ENCODE measurements at regions not wholly inside any gene's neighbourhood (a gene's known extent, or its start where the extent isn't known, plus 50 kb on each side); places are given as distances from the start of the nearest gene placed in this dataset.

DNA sequence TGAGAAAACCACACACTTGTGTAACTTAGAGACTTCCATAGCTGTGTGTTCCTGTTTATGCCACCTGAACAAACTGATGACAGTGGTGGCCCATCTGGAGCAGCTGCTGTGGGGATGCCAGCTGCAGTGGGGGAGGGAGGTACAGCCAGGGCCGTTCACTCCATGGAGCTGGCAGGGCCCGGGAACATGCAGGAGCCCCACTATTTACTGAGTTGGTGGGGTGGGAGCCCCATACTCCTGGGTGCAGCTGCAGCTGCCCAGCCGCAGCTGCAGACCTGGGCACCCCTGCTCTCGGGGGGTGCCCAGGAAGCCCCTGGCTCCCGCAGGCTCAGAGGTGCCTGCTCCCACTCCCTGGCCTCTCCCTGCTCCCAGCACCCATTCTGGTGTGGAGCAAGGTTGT lies 398.6 kb upstream of the RASGEF1B start:
- no peak for DNase-seq

DNA sequence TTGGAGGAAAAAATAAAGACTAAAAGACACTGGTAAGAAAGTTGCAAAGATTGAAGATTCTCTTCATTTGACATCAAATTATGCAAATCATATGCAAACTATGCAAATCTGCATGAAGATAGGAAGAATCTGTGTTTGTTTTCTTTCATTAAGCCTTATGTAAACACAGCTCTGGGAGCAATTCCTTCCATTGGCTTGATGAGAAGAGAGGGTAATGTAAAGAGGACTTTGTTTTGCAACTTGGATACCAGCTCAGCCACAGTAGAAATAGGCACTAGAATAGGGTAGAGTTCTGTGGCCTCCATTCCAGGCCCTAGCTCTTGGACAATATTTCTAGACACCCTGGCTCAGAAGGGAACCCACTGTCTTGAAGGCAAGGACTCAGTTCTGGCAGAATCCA lies 388.4 kb upstream of the RASGEF1B start:
- DNase-seq, result no peak

DNA sequence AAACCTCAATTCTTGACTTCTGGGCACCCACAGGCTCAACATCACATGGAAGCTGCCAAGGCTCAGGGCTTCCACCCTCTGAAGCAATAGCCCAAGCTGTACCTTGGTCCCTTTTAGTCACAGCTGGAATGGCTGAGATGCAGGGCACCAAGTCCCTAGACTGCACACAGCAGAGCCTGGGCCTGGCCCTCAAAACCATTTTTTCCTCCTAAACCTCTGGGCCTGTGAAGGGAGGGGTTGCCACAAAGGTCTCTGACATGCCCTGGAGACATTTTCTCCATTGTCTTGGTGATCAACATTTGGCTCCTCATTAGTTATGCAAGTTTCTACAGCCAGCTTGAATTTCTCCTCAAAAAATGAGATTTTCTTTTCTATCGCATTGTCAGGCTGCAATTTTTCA lies 382.7 kb upstream of the RASGEF1B start:
- DNase-seq, result no peak

DNA sequence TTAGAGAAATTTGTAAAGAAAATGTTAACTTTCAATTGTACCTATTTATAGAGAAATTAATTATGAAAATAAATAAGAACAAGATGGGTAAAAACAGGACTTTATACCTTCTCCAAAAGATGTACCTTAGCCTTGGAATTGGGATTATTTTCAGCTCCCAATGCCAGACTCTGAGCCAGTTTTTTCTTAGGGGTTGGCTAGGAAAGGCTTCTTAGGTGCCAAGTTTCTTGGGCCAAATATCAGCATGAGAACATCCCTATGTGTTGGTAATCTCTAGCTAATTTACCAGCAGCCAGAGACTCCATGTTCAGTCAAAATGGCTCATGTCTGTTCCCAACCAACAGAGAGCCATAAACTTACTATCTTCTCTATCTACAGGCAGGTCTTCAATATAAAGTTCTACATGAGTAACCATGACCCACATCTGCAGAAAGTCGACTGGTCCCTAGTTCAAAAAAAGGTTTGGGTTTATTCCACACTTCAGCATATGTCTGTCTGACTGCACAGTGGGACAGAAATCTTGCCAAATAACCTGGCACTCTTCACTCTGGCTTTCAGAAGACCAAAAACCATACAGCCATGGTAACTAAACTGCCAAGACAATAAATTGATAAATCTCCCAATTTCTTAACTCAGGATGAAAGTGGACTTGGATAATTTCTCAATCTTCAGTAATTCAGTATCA lies 380.5 kb upstream of the RASGEF1B start:
- DNase-seq, result no peak

DNA sequence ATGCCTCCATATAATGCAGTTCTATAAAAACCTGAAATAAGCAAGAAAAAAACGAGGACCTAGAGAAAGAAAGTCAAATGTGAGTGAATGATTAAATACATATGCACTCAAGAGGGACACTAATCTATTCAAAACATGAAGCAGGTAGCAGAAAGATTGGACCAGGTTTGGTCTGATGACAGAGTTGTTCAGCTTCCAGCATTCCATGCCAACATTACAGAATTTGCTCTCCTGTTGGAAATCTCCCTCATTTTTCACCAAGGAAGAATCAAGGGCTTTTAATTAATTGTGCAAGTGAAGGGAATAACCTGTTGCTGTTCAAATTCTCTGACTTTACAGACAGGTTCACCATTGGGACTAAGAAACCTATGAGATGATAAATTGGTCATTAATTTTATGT lies 379.0 kb upstream of the RASGEF1B start:
- DNase-seq, result no peak

DNA sequence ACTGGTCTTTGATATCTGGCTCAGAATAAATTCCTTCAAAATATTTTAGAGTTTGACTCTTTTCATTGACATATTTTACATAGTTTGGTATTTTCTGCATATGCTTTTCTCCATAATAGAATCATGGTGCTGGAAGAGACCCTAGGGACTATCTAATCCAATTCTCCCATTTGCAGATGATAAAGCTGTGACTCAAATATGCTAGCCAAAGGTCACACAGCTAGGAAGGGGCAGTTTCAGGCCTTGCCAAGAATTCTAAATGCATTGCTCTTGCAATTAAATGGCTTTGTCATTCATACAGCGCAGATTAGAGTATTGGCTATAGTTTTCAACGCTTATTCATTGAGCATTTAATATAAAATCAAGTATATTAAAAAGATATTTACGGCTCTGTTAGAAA lies 374.1 kb upstream of the RASGEF1B start:
- no peak for DNase-seq

DNA sequence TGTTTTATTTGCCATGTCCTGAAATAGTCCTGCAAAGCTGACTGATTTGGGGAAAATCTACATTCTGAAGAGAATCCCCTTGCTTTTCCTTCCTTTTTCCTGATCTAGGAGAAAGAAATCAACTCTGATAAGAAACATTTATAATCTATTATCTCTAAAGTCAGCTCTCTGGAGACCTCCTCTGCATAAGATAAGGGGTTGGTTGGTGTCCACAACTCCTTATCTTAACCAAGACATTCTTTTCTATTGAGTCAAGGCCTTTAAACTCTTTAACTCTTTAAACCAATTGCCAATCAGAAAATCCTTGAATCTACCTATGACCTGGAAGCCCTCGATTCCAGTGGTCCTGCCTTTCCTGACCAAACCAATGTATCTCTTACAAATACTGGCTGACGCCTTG lies 373.6 kb upstream of the RASGEF1B start:
- DNase-seq, result no peak

DNA sequence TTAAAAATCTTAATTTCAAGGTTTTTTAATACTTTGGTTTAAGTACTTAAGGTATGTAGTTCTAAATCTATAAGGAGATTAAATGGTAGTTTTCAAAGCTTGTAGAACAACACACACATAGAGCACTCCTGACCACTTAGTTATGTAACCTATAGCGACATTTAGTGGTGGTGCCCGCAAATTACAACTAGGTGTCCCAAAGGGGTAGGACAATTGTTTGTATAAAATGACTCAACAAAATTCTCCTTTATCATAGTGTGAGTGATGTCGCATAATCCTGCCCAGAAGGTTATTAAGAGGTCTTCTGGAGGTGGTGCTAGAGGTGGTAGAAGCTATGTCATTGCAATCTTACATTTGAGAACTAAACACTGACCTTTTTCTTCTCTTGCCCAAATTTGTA lies 373.0 kb upstream of the RASGEF1B start:
- DNase-seq, result peak; percentile 88

DNA sequence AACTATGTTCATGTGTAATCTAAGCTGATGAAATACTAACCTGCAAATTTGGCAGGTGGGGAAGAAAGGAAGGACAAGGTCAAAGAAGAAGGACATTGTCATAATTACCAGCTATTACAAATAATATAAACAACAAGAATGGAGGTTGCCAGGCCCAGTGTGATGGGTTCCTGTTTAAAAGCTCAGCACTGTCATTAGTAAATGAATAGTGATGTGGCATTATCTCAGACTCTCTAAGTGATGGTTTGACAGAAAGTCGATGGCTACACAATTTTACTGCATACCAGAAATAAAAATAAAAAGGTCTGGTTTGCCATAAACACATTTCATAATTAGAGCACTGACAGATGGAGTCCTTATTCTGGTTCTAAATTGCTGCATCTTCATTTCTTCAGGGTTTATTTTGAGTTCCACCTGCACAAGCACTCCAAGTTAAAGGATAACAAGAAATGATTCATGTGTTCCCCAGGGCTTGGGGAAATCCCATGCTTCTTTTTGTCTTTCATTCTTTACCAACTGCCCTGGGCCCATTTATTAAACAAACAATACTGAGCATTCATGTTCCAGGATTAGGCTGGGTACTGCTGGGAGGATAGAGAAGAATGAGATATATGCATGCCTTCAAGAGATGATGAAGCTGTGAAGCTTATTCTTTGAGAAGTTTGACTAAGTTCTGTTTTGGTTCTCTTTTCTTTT lies 367.8 kb upstream of the RASGEF1B start:
- DNase-seq, result no peak

DNA sequence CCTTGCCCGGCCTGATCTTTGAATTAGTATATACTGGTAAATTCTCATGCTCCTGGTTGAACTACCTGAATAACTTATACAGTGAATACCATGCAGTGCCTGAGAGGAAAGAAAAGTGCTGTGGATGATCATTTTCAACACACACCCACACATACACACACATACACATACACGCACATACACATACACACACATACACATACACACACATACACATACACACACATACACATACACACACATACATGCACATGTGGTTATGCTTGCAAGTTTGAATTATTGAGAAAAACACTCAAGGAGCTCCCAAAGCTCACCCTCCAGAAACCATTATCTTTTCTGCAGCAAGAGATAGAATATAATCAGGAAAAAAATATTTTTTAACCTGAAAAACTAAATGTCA lies 366.9 kb upstream of the RASGEF1B start:
- DNase-seq, result no peak

DNA sequence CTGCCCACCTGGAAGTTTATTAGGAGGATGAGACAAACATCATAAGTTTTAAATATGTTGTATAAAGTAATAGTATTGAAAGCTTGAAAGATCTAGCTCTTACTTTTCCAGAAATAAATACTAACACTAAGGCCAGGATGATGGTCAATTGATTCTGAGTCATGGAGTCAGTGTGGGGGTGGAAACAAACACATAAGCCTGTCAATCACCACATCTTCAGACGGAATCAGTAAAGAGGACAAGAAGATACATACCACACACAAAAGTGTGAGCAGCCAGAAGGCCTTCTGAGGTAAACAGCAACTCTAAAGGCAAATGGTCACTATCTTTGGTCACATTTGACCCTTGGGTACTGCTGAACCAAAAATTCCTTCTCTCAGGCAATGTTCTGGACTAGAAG lies 365.0 kb upstream of the RASGEF1B start:
- no peak for DNase-seq

DNA sequence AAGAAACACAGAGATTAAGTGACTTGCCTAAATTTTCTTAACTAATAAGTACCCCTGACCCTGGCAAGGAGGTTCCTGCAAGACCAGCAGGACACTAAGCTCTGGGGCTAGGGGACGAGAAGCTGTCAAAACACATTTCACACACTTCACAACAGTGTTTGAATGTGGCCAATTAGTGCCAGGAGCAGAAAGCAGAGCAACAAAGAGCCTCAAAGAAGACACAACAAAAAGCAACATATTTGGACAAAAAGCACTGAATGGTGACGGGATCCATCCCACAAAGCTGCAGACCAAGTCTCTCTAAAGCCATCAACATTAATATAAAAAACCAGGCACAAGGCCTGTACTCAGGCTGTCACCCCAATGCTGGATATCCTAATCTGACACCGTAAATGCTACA lies 361.9 kb upstream of the RASGEF1B start:
- DNase-seq, result no peak

DNA sequence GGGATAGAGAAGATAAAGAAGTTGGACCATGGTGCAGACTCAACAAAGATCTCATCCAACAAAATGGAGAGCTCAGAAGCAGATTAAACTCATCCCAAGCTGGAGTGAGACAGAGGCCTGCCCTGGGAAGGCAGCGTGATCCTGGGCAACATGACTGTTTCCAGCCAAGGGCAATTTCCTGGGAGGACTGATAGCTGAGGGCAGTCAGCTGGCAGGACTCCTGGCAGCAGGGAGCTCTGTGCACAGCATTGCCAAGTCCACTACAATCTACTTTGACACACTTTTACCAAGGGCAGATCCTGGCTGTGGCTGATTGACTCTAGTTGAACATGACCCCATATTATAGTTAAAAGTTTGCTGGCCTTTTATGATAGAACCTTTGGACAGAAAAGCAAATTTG lies 357.3 kb upstream of the RASGEF1B start:
- no peak for DNase-seq

DNA sequence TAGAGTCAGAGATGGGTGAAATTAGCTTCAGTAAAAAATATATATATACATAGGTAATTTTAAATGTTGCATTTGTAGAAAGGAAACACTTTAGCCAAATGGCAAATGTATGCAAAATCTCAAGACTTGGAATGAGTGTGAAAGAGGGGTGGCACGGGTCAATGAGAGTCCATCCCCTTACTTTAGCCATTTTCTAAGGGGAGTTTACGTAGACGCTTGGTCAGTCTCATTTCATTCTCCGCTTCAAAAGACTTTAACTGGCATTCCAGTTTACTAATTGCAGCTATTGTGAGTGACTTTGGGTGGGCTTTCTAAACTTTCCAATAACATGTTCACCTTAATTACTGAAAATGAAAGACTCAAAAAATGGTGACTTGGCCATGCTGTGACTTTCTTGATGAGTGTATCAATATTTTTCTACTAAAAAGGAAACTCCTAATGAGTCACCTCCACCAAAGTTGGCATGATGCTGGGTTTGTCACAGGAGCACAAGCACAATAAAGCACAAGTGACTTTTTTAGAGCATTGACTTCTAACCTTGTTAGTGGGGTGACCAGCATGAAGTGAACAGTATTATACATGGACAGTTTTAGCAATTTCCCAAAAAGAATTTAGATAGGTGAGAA lies 356.0 kb upstream of the RASGEF1B start:
- DNase-seq, result peak; percentile 43

DNA sequence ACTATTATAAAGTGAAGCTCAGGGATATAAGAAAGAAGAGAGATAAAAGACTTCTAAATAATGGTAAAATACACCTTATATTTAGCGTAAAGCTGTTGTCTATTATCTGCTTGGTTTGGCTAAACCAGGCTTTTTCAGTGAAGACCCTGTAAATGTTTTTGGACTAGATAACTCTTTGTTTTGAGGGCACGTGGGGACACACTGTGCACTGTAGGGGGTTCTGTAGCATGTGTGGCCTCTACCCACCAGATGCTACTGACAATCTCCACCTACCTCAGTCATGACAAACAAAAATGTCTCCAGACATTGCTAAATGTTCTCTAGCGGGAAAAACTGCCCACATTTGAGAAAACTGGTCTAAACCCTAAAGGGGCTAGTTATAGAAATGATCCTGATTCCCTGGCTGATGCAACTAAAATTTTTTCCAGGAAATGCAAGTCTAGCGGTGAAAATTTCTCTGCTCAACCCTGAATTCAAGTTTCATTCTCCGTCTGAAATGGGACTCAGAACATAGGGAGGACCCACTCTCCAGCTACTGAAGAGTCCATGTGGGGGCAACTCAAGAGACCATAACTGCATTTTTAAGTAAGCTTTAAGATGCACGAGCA lies 355.2 kb upstream of the RASGEF1B start:
- no peak for DNase-seq

DNA sequence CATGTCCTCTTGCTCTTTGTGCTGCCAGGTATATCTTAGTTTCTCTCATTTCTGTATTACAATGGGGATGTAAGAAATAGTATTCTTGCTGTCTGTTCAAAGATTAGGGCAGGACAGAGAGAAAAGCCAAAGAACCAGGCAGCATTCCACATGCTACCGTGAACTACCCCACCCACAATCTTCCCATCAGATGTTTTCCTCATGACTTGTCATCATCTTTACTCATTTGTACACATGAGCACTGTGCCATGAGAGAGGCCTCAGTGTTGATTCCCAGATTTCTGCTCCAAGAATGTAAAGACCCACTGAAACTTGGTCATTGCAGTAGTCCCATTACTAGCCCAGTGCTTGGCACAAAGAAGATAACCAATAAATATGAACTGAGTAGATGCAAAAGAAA lies 354.6 kb upstream of the RASGEF1B start:
- no peak for DNase-seq

DNA sequence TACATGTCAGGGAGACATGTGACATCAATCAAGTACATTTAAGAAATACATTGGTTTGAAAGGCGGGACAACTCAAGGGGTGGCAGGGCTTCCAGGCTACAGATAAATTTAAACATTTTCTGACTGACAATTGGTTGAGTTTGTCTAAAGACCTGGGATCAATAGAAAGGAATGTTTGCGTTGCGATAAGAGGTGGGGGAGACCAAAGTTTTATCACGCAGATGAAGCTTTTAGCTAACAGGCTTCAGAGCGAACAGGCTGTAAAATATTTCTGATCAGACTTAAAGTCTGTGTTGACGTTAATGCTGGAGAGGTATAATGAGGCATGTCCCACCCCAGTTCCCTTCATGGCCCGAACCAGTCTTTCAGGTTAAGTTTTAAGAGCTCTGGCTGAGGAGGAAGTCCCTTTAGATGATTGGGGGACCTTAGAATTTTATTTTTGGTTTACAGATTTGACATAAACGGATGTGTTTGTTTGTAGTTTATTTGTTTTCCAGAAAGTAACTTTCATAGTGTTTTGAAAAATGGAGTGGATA lies 346.7 kb upstream of the RASGEF1B start:
- no peak for DNase-seq

DNA sequence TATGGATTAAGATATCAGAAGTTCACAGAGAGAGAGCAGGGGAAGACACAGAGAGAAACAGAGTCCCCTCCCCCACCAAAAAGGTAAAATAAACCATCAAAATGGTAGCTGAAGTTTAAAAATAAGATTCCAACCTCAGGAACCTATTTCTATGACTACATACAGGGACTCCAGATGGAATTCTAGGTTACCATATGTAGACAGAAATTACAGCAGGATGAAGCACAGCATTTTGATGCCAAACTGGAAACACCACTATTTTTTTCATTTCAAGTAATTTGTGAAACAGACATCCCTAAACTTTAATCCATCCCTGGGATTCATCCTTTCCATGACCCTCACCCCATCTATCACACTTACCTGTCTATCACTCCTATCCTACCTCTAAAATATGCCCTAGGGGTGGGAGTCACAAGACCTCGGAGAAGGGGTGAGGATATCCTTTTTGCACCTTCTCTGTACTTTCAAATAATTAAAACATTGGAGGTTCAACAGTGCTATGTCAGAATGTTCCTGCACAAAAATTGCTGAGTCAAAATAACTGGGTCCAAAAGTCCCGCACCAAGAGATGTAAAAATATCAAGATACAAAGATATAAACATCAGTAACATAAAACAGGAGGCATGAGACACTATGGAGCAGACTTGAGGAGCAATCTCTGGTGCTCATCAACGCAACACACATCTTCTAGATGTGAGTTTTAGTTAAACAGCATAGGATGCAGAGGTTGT lies 344.5 kb upstream of the RASGEF1B start:
- no peak for DNase-seq

DNA sequence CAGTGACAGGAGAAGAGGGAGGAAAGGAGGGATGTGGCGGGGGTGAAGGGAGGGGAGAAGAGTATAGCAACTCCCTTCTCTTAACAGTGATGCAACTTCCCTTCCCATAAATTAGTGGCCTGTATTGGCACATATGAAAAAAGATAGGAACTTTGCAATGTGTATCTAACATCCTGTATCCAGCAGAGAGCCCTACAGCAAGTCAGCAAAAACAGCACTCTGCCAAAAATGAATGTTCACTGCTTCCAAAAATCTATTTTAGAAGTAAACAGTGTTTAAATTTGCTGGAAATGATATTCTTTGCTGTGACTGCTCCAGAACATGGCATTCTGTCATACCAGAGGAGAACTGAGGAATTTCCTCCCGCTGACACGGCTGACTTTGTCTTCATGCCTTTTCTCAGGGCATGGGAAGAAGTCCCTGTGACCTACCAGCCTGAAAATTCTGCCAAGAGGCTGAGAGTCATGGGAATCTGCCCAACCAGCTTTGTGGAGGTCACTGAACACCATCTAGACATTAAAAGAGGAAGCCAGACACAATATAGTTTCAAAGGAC lies 343.4 kb upstream of the RASGEF1B start:
- DNase-seq, result peak; percentile 52

DNA sequence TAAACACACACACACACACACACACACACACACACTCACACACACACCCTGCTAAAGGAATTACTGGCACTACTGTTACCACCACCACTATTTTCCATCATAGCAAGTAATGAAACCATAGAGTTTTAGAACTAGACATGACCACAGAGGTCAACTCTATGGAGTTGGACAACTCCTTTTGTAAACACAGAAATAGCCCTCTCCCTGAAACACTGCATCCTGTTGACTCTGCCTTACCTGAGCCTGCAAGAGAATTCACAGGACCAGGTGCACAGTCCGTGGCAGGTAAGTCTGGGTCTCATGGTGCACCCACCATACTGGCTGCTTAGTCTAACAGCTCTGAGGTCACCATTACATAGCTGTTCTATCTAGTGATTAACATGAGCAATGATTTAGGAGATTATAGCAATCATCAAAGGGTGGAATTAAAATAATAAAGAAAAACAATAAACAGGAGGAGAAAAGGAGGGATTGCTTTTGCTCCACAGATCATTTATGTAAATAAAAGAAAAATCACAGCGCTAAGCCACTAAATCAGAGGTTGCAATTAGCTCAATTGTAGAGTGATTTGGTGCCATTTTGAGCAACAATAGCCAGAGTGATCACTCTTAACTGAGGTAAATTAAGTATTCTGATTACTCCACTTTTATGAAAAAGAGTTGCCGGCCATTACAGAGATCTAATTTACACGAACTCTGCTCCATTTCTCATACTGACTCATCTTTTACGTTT lies 340.0 kb upstream of the RASGEF1B start:
- DNase-seq, result no peak

DNA sequence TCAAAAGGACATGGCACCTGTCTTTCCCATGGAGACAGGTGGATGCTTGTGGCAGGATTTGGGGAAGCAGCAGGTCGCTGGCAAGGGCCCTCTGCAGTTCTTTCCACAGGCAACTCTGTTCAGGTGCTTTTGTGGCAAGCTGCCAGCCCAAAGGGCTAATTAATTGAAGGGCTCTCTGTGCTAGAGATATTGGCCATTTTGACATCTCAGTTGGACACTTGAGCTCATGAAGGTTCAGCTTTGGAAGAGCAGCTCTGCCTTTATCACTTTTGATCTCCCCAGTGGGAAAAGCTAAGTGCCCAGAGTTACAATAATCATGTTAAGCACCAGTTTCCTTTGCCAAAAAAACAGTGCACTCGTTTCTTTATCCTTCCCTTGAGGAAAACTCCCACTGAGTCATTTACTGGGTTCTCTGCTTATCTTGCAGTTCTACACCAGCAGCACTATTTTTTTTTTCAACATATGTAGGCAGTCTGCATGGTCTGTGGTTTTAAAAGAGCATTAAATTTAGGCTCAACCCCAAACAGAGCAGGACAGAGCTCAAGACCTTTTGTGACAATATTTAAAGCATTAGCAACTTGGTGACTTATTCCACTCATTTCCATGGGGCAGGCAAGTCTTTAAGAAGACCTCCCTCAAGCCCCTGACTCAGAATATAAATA lies 336.4 kb upstream of the RASGEF1B start:
- DNase-seq, result peak; percentile 30
